ENCODE measurements at regions not wholly inside any gene's neighbourhood (a gene's known extent, or its start where the extent isn't known, plus 50 kb on each side); places are given as distances from the start of the nearest gene placed in this dataset.

GRCh38 chr1:199205740-199206441, 567.1 kb downstream of the PTPRC start:
- TF ChIP-seq CTCF (IDR thresholded peaks at IDR 0.05) (no peak), POLR2A (IDR thresholded peaks at IDR 0.05) (no peak)
